ENCODE measurements at regions not wholly inside any gene's neighbourhood (a gene's known extent, or its start where the extent isn't known, plus 50 kb on each side); places are given as distances from the start of the nearest gene placed in this dataset.
A peak's percentile ranks its signal among the peaks of the same experiment; 100 is the strongest.

- DNase-seq, result no peak
These were observed 276.6 kb downstream of the RNF152 start for GRCh38 chr18:61616111-61616610.

DNA sequence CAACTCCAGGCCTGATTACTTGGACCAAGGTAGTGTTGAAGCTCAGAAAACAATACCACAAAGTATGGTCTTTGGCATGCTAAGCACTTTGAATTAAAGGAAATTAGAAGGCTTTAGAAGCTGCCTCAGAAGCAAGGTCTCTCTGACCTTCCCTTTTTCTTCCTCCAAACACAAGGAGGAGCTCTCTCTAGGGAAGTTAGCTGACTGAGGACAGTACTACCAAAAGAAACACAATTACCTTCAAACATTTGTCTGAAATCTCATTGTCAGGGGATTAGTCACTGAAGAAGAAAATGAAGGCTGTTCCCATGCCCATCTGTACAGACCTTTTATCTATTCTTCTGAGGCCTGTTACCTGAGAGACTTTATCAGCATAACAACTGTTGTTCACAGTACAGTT lies 279.3 kb downstream of the CDH20 start:
- DNase-seq, result no peak

DNA sequence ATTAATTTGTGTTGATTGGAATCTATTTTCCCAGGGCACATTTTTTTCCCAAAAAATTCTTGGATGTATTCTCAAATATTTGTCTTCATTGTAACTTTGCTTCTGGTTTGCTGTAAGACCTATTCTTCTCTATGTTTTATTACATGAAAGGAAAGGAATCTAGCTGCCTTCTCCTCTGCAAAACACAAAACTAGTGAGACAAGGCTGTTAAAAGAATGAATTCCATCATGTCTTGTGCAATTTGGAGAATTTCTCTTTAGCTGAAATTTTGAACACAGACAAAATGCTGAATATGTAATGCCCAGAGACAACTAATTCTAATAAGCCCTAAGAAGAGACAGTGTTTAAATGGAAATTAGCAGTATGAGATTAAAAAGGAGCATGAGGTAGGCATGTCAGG lies 275.9 kb downstream of the CDH20 start:
- no peak for DNase-seq

DNA sequence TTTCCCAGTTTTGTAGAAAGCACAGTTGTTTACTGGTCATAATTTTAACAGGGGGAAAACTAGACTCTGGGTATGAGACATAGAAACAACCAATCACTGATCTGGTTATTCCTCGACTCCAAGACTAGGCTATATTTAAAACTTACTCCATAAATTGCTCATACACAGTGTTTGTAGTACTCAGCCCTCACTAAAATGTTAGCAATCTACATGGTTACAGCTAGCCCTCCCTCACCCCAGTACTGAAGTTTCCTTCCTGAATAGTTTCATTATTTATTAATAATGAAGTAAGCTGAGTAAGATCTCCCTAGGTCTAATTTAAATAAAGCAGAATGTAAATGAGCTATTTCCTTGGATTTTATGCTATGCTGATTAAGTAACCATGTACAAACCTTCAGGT lies 275.1 kb downstream of the CDH20 start:
- DNase-seq, result no peak

DNA sequence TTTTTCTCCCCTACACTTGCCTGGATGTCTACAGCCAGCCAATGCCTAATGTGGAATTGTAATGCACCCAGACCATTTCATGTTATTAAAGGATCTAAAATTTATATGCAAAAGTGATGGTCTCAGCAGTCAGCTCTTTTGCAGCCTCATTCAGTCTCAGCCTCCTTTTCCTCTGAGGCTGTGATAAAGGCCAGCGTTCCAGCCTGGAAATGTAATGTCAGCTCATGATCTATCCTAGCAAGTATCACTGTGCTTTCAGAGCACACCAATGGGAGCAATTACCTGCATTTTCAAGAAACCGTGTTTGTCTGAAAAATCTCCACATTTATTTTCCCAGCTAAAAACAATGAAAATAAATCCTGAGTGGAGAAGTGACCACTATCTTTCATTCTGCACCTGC lies 274.6 kb downstream of the CDH20 start:
- no peak for DNase-seq

GRCh38 chr18:61606759-61607158 lies 273.5 kb downstream of the CDH20 start:
- peak; percentile 83 for DNase-seq

DNA sequence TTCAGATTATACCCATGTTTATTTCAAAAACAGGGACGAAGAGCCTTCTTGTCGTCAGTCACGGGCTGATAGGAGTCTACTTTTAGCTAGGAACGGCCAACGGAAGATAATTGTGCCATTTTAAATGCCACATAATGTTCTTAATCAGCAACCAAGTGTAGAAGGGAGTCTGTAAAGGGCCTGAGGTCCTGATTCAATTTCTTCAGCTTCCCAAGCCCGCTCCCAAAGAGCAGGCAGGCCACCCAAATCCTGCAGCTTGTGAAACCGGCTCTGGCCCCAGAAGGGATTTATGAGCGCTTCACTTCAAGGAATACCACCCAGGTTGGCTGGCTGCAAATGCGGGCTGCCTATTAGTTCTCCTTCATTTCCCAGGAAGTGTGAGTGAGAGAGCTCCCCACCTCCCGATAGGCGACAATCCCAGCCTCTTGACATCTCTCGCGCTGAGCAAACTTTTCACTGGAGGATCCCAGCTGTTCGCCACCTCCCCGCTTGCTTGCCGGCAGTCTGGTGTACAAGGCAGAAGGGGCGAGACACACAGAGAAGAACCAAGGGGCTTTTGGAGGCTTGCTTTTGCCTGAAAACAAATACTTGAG lies 272.9 kb downstream of the CDH20 start:
- no peak for DNase-seq

- no peak for DNase-seq
These were observed 272.3 kb downstream of the CDH20 start for GRCh38 chr18:61605376-61606067.
